Esophagus squamous epithelium (tissue), 4 donors: ENCODE measurements at regions not wholly inside any gene's neighbourhood (a gene's known extent, or its start where the extent isn't known, plus 50 kb on each side); places are given as distances from the start of the nearest gene placed in this dataset.

Source experiments
- CTCF ChIP-seq, 6 experiments: fragments of 450-650 bp in 4 of 6; fragments of 200-600 bp in 2 of 6; sonication (generic) in 2 of 6; IDR thresholded peaks; one replicate each; pipeline ENCODE4 v1.5.1; 2016 to 2019; ENCODE audit warnings: antibody characterized with exemption in 6 of 6, mild to moderate bottlenecking in 4 of 6, moderate library complexity in 4 of 6
- POLR2A ChIP-seq, 4 donors: fragments of 450-650 bp; IDR thresholded peaks; one replicate each; pipeline ENCODE4 v1.6.1; 2017; ENCODE audit warnings: antibody characterized with exemption in 4 of 4, mild to moderate bottlenecking in 4 of 4, moderate library complexity in 3 of 4

DNA sequence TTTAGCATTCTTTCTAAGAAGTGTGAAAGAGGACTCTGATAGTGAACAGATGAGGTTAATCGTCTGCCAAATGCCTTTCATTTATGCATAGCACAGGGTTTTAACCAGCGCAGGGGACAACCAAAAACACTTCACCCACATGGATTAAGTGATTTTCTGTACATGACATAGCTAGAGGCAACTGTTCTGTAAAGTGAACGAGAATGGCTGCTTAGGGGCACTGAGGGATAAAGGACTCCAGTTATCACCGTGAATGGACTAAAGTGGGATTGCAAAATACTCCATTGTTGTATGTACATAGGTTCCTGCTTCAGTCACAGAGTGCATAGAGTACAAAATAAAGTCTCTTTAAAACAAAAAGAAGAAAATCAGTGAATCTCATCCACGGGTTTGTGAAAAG is 456.8 kb downstream of the DMAC1 start:
- TF ChIP-seq POLR2A (IDR thresholded peaks at IDR 0.05) (no peak), CTCF (IDR thresholded peaks at IDR 0.05) (no peak)
